Neural progenitor cell (in vitro differentiated cells): ENCODE measurements at regions not wholly inside any gene's neighbourhood (a gene's known extent, or its start where the extent isn't known, plus 50 kb on each side); places are given as distances from the start of the nearest gene placed in this dataset.
A peak's percentile ranks its signal among the peaks of the same experiment; 100 is the strongest.
"Not testable (repeated sequence)": the region's sequence is repeated elsewhere in the genome, so short reads cannot be mapped to it uniquely, and the experiment has no call there.

ENCODE experiments used
- DNase-seq: peaks from one replicate; pipeline ENCODE4 v3.0.0-alpha.2; 2016; ENCODE audit warnings: low spot score
- H2AFZ ChIP-seq: fragments of 200-600 bp; sonication (generic); replicated peaks from 2 replicates; pipeline ENCODE4 v1.6.1; 2016; ENCODE audit warnings: antibody characterized with exemption
- H3F3A ChIP-seq: fragments of 200-600 bp; sonication (generic); 2 replicates; pipeline ENCODE4 v1.6.1; 2016; ENCODE audit warnings: antibody characterized with exemption, low read depth
- H3K27ac ChIP-seq: fragments of 200-600 bp; sonication (generic); 2 replicates; pipeline ENCODE4 v1.5.1; 2016; ENCODE audit warnings: mild to moderate bottlenecking
- H3K27me3 ChIP-seq: fragments of 200-600 bp; sonication (generic); 2 replicates; pipeline ENCODE4 v1.6.1; 2016; ENCODE audit warnings: mild to moderate bottlenecking, moderate library complexity
- H3K36me3 ChIP-seq: fragments of 200-600 bp; sonication (generic); 2 replicates; pipeline ENCODE4 v1.5.1; 2016
- H3K4me1 ChIP-seq: fragments of 200-600 bp; sonication (generic); 2 replicates; pipeline ENCODE4 v1.6.1; 2016; ENCODE audit warnings: mixed run types
- H3K4me2 ChIP-seq: fragments of 200-600 bp; sonication (generic); 2 replicates; pipeline ENCODE4 v1.6.1; 2016
- H3K4me3 ChIP-seq: fragments of 200-600 bp; sonication (generic); 2 replicates; pipeline ENCODE4 v1.5.1; 2016
- H3K79me2 ChIP-seq: fragments of 200-600 bp; sonication (generic); 2 replicates; pipeline ENCODE4 v1.6.1; 2016; ENCODE audit warnings: low read depth
- H3K9ac ChIP-seq: fragments of 200-600 bp; sonication (generic); 2 replicates; pipeline ENCODE4 v1.6.1; 2016
- H3K9me3 ChIP-seq: fragments of 200-600 bp; sonication (generic); 2 replicates; pipeline ENCODE4 v1.5.1; 2016; ENCODE audit warnings: low read depth
- H4K20me1 ChIP-seq: fragments of 200-600 bp; sonication (generic); 2 replicates; pipeline ENCODE4 v1.6.1; 2016; ENCODE audit warnings: low read depth
- H3K27ac Mint-ChIP-seq: 3 replicates; pipeline ENCODE4 v1.8.0; 2021; ENCODE audit warnings: mixed read lengths
- H3K27me3 Mint-ChIP-seq: 2 replicates; pipeline ENCODE4 v1.8.0; 2022; ENCODE audit warnings: low read depth, mild to moderate bottlenecking, inconsistent platforms, moderate library complexity, mixed read lengths; ENCODE audit not compliant: insufficient read depth
- H3K36me3 Mint-ChIP-seq: 3 replicates; pipeline ENCODE4 v1.8.0; 2021; ENCODE audit warnings: mixed read lengths
- H3K4me1 Mint-ChIP-seq: 3 replicates; pipeline ENCODE4 v1.8.0; 2021; ENCODE audit warnings: mixed read lengths
- H3K4me3 Mint-ChIP-seq: 3 replicates; pipeline ENCODE4 v1.8.0; 2021; ENCODE audit warnings: mild to moderate bottlenecking, moderate library complexity, mixed read lengths
- H3K9me3 Mint-ChIP-seq: 3 replicates; pipeline ENCODE4 v1.8.0; 2020; ENCODE audit warnings: mixed read lengths
- EZH2 ChIP-seq: fragments of 200-600 bp; sonication (generic); IDR thresholded peaks from 2 replicates; pipeline ENCODE4 v1.6.1; 2017; ENCODE audit warnings: antibody characterized with exemption, mild to moderate bottlenecking, moderate library complexity
- EZH2phosphoT487 ChIP-seq: fragments of 200-600 bp; sonication (generic); IDR thresholded peaks from 2 replicates; pipeline ENCODE4 v1.6.1; 2017; ENCODE audit warnings: antibody characterized with exemption
- TF ChIP-seq, protein P1 (sequence below): fragments of 200-600 bp; sonication (generic); IDR thresholded peaks from 2 replicates; pipeline ENCODE4 v1.5.1; 2017; ENCODE audit warnings: antibody characterized with exemption, mild to moderate bottlenecking

DNA sequence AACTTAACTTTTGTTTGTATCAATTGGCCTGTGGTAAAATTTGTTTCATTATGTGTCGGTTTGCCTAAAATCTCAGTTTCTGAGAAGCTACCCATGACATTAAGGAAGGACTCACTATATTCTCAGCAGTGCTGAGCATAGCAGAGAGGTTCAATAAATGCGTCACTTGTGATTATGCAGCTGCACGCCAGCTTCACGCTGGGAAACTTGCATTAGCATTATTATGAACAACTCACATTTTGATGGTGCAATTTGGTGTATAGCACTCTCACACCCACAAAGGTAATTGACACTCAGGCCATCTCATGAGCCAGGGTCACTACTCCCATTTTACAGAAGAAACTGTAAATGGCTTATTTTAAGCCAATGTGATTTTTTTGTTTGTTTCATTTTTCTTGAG is 80.6 kb upstream of the SALL1 start:
- Mint-ChIP-seq H3K9me3 (no peaks in the 10 kb centered on the region), H3K4me3 (no peak overlapping the region), H3K27ac (no peak overlapping the region), H3K4me1 (peaks cover 2% of the 10 kb centered on the region), H3K36me3 (no peaks in the 10 kb centered on the region), H3K27me3 (no peaks in the 10 kb centered on the region)
- TF ChIP-seq, protein P1, sequence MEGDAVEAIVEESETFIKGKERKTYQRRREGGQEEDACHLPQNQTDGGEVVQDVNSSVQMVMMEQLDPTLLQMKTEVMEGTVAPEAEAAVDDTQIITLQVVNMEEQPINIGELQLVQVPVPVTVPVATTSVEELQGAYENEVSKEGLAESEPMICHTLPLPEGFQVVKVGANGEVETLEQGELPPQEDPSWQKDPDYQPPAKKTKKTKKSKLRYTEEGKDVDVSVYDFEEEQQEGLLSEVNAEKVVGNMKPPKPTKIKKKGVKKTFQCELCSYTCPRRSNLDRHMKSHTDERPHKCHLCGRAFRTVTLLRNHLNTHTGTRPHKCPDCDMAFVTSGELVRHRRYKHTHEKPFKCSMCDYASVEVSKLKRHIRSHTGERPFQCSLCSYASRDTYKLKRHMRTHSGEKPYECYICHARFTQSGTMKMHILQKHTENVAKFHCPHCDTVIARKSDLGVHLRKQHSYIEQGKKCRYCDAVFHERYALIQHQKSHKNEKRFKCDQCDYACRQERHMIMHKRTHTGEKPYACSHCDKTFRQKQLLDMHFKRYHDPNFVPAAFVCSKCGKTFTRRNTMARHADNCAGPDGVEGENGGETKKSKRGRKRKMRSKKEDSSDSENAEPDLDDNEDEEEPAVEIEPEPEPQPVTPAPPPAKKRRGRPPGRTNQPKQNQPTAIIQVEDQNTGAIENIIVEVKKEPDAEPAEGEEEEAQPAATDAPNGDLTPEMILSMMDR, result no peak
- TF ChIP-seq EZH2 (no peak), EZH2phosphoT487 (no peak)
- H3K36me3 ChIP-seq, result no peaks in the 10 kb centered on the region
- H3F3A ChIP-seq, result peaks cover 13% of the 10 kb centered on the region
- H3K4me3 ChIP-seq, result no peak overlapping the region
- no peaks in the 10 kb centered on the region for H3K79me2 ChIP-seq
- H3K4me2 ChIP-seq, result no peak overlapping the region
- no peak overlapping the region for H3K9ac ChIP-seq
- H3K4me1 ChIP-seq, result peaks cover 18% of the 10 kb centered on the region
- H3K27ac ChIP-seq, result no peak overlapping the region
- no peak overlapping the region for H2AFZ ChIP-seq
- H3K9me3 ChIP-seq, result no peaks in the 10 kb centered on the region
- no peaks in the 10 kb centered on the region for H3K27me3 ChIP-seq
- no peaks in the 10 kb centered on the region for H4K20me1 ChIP-seq
- DNase-seq, result no peak

DNA sequence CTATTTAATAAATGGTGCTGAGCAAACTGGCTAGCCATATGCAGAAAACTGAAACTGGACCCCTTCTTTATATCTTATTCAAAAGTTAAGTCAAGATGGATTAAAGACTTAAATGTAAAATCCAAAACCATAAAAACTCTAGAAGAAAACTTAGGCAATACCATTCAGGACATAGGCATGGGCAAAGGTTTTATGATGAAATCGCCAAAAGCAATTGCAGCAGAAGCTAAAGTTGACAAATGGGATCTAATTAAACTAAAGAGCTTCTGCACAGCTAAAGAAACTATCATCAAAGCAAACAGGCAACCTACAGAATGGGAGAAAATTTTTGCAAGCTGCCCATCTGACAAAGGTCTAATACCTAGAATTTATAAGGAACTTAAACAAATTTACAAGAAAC is 79.0 kb upstream of the SALL1 start:
- not testable (repeated sequence) for H3K4me3 Mint-ChIP-seq, H3K36me3 Mint-ChIP-seq, H3K4me1 ChIP-seq, H3K27me3 ChIP-seq, H3K4me3 ChIP-seq, H3K4me1 Mint-ChIP-seq, DNase-seq, H3K9me3 Mint-ChIP-seq, H3K27ac ChIP-seq, H2AFZ ChIP-seq, H3K4me2 ChIP-seq, H3K9ac ChIP-seq, H3K27me3 Mint-ChIP-seq, H3F3A ChIP-seq, H3K27ac Mint-ChIP-seq, H3K9me3 ChIP-seq, H3K79me2 ChIP-seq, H4K20me1 ChIP-seq, H3K36me3 ChIP-seq

DNA sequence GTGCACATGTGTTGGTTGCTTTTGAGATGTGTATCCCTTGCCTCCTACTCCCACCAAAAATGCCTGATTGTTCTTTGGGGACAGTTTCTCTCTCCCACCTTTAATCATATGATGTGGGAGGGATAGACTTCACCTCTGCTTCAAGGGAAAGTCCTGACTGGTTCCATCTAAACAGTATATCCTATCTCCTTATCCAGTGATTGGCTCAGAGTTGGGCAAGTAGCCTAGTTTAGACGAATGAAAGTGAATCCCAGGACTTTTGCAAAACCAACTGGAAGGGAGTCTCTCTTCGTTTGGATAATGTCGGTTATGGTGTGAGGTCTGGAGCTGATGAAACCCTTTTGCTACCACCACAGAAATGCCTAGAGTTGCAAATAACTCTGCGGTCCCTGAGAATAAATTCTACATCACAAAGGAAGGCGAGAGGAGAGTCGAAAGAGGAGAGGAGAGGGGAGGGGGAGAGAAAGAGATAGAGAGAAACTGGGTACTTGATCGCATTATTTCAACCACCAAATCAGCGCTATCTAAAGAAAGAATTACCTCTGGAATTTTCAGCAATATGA is 77.1 kb upstream of the SALL1 start:
- H2AFZ ChIP-seq, result peak overlapping the region; percentile 75
- H3K9me3 ChIP-seq, result no peaks in the 10 kb centered on the region
- TF ChIP-seq EZH2 (no peak), EZH2phosphoT487 (no peak)
- TF ChIP-seq, protein P1, result no peak
- H3F3A ChIP-seq, result no peaks in the 10 kb centered on the region
- Mint-ChIP-seq H3K4me3 (no peak overlapping the region), H3K27me3 (no peaks in the 10 kb centered on the region), H3K9me3 (no peaks in the 10 kb centered on the region), H3K27ac (no peak overlapping the region), H3K4me1 (peaks cover 2% of the 10 kb centered on the region), H3K36me3 (no peaks in the 10 kb centered on the region)
- DNase-seq, result no peak
- H3K4me3 ChIP-seq, result no peak overlapping the region
- H3K4me1 ChIP-seq, result peaks cover 10% of the 10 kb centered on the region
- no peaks in the 10 kb centered on the region for H3K27me3 ChIP-seq
- no peak overlapping the region for H3K9ac ChIP-seq
- no peaks in the 10 kb centered on the region for H3K36me3 ChIP-seq
- no peaks in the 10 kb centered on the region for H3K79me2 ChIP-seq
- H3K4me2 ChIP-seq, result no peak overlapping the region
- H3K27ac ChIP-seq, result no peak overlapping the region
- H4K20me1 ChIP-seq, result no peaks in the 10 kb centered on the region

DNA sequence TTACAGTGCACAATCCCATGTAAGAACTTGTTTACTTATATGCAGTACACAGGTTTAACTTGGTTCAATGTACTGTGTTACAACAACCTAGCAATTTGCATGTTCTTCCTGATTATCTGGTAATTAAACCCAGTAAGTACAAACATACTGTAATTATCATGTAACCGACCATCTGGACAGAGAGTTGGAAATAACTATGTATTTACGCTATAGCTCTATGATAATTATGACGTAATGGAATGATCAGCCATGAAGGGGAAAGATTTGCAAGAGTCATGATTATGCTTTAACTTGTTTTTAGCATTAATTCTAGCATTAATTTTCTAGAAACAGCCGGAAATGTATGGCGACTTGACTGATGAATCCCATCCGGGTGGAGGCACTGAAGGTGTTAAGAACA is 74.8 kb upstream of the SALL1 start:
- Histone ChIP-seq H2AFZ (no peak overlapping the region), H3K4me2 (no peak overlapping the region), H3K9ac (no peak overlapping the region), H3K27ac (no peak overlapping the region), H3K36me3 (no peaks in the 10 kb centered on the region), H3K9me3 (no peaks in the 10 kb centered on the region), H4K20me1 (no peaks in the 10 kb centered on the region), H3K4me1 (peaks cover 10% of the 10 kb centered on the region), H3K27me3 (no peaks in the 10 kb centered on the region), H3K4me3 (no peak overlapping the region), H3F3A (no peaks in the 10 kb centered on the region), H3K79me2 (no peaks in the 10 kb centered on the region)
- no peak for DNase-seq
- no peak overlapping the region for H3K27ac Mint-ChIP-seq
- no peaks in the 10 kb centered on the region for H3K36me3 Mint-ChIP-seq
- TF ChIP-seq, protein P1, result no peak
- TF ChIP-seq EZH2 (no peak), EZH2phosphoT487 (no peak)
- no peaks in the 10 kb centered on the region for H3K27me3 Mint-ChIP-seq
- no peaks in the 10 kb centered on the region for H3K9me3 Mint-ChIP-seq
- no peaks in the 10 kb centered on the region for H3K4me1 Mint-ChIP-seq
- no peak overlapping the region for H3K4me3 Mint-ChIP-seq
